ENCODE measurements at regions not wholly inside any gene's neighbourhood (a gene's known extent, or its start where the extent isn't known, plus 50 kb on each side); places are given as distances from the start of the nearest gene placed in this dataset.

DNA sequence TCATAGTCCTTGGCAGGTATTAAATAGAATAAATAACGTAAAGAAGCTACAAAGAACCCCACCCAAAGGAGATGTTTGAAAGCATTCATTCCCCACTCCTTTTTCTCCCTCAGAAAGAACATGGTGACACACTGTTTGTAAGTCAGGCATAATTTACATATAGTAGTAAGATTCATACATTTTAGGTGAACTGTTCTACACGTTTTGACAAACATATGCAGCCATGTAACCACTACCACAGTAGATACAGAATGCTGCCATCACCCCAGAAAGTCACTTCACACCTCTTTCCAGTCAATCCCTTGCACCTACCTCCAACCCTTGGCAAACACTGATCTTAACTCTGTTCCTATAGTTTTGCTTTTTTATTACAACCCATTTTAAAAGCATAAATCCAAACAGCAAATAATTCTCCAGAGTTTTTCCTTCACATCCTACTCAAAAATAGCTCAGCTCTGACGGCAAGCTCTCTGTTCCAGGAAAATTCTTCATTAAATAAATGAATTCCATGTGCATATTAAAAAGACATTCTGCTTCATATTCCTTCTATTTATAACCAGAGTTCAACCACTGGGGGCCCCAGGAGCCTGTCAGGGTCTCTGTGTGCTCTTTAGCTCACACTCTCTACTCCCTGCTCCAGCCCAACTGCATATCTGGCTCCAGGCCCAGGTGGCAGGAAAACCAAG, 258.8 kb downstream of the PLPP3 start:
- no peak overlapping the region for H3K27ac Mint-ChIP-seq
- no peak for DNase-seq
- ATAC-seq (replicated peaks): no peak
- H3K4me1 Mint-ChIP-seq: peaks cover 2 to 11% of the 10 kb centered on the region in 2 donors
- H3K9me3 Mint-ChIP-seq: no peaks in the 10 kb centered on the region
- H3K4me3 Mint-ChIP-seq: no peak overlapping the region
- no peaks in the 10 kb centered on the region for H3K27me3 Mint-ChIP-seq
- H3K36me3 Mint-ChIP-seq: no peaks in the 10 kb centered on the region

DNA sequence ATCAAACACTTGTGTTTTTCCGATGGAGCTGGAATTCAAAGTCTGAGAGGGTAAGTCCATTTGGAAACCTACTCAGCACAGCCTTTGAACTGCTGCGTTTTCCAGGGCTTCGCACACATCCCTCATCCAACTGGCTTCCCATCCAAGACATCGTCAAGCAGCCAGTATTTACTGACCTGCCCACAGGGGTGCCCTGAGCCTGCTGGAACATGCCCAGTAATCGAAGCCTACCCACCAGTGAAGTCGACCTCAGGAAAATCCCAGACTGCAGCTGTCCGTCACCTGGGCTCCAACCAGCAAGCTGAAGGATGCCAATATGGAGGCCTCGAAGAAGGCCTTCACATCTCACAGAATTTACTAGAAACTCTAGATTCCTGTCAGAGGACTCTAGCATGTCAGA, 261.6 kb downstream of the PLPP3 start:
- Mint-ChIP-seq H3K36me3 (peaks cover 0 to 4% of the 10 kb centered on the region in 2 donors), H3K27ac (no peak overlapping the region), H3K27me3 (peaks cover 2 to 7% of the 10 kb centered on the region in 2 donors), H3K4me1 (no peaks in the 10 kb centered on the region), H3K4me3 (no peak overlapping the region), H3K9me3 (peaks cover 0 to 5% of the 10 kb centered on the region in 2 donors)
- DNase-seq (no peak), ATAC-seq (replicated peaks) (no peak)

DNA sequence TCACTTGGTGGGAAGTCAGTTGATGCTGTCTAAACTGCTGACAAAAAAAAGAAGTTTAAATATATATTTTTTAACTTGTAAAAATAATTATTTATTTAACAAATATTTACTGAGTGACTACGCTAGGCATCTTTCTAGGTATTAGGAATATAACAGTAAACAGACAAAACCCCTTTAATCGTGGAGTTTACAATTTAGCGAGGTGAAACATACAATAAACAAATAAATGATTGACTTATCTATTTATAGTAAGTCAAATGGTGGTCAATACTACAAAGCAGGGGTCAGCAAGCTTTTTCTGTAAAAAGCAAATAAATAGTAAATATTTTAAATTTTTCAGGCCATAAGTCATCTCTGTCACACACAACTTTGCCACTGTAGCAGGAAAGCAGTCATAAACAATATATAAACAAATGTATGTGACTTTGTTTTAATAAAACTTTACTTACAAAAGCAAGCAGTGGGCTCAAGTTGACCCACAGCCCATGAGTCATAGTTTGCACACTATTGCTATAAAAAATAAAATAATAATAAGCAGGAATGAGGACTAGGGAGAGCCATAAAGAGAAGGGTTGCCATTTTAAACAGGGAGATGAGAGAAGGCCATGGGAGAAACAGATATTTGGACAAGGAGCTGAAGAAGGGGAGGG, 263.9 kb downstream of the PLPP3 start:
- Mint-ChIP-seq H3K27ac (no peak overlapping the region), H3K4me1 (no peaks in the 10 kb centered on the region), H3K4me3 (no peak overlapping the region), H3K9me3 (peaks cover 0 to 5% of the 10 kb centered on the region in 2 donors), H3K27me3 (peaks cover 16 to 21% of the 10 kb centered on the region in 2 donors), H3K36me3 (peaks cover 0 to 4% of the 10 kb centered on the region in 2 donors)
- ATAC-seq (replicated peaks) (no peak), DNase-seq (no peak)

DNA sequence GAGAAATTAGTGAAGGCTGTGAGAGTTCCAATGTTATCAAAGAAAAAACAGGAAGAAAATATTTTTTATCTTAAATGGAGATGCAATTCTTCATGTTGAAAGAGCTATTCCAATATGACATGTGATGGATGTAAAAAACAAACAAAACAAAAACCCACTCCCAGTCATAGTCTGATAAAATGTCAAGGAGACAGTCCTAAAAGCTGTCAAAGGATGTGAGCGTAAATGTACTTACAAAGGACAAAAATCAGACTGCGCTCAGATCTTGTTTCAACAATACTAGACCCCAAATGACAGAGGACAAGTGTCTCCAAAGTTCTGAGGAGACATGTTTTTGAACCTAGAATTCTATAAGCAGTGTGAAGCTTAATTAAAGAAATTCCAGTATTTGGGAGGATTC, 265.8 kb downstream of the PLPP3 start:
- no peaks in the 10 kb centered on the region for H3K4me1 Mint-ChIP-seq
- no peak overlapping the region for H3K27ac Mint-ChIP-seq
- ATAC-seq (replicated peaks) (no peak), DNase-seq (no peak)
- H3K27me3 Mint-ChIP-seq: peaks cover 16 to 21% of the 10 kb centered on the region in 2 donors
- H3K9me3 Mint-ChIP-seq: peaks cover 0 to 5% of the 10 kb centered on the region in 2 donors
- H3K36me3 Mint-ChIP-seq: peaks cover 0 to 4% of the 10 kb centered on the region in 2 donors
- H3K4me3 Mint-ChIP-seq: no peak overlapping the region

DNA sequence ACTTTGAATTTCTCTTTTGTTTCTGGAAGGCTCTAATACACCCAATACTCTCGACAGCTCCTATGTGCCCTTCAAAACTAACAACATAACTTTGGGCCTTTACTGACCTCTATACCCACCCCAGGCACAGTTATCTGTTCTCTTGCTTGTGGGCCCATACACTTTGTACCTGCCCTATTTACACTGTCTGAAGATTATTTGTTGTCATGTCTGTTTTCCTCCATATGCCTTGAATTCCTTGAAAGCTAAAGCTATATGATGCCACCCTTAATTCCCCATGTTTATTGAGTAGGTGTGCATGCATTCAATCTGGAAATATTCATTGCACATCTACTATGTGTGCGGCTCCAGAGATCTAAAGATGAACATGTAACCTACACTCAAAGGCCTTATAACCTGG, 267.6 kb downstream of the PLPP3 start:
- Mint-ChIP-seq H3K9me3 (peaks cover 0 to 5% of the 10 kb centered on the region in 2 donors), H3K4me1 (no peaks in the 10 kb centered on the region), H3K36me3 (peaks cover 0 to 4% of the 10 kb centered on the region in 2 donors), H3K4me3 (no peak overlapping the region), H3K27me3 (peaks cover 16 to 21% of the 10 kb centered on the region in 2 donors), H3K27ac (no peak overlapping the region)
- ATAC-seq (replicated peaks): no peak
- DNase-seq: no peak

DNA sequence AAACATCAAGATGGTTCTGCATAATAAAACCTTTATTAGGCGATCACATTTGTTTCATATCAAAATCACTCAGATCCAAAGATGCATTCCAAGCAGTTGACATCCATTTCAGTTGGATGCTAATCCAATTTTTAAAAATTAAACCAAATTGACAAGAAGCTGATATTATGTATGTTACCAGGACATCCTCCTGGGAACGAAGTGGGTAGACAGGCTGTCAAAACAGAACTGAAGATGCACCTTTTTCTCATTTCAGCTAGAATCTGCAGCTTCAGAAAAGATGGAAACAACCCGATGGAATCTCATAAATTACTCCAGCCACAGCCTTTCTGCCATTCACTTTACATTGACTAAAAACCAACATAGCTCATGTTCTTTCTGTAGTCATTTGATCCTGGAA, 268.4 kb downstream of the PLPP3 start:
- peaks cover 0 to 5% of the 10 kb centered on the region in 2 donors for H3K9me3 Mint-ChIP-seq

DNA sequence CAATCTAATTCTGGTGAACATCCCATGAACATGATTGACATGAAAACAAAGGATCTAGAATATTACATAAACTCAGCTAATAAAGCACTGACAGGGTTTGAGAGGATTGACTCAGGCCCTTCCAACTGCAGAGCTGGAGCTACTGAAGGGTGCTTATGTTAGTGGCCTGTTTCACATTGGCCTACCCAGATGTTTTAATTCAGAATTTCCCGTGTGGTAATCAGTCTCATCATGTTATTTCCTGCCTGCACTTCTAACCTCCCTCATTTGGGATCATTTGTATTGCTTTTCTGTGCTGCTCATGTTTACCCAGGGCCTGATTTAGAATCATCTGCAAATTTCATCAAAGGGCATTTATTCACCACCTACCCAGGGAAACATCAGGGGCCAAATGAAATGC, 270.3 kb downstream of the PLPP3 start:
- Mint-ChIP-seq H3K27me3 (peaks cover 19 to 21% of the 10 kb centered on the region in 2 donors), H3K4me3 (no peak overlapping the region), H3K4me1 (no peaks in the 10 kb centered on the region), H3K27ac (no peak overlapping the region), H3K36me3 (peaks cover 0 to 4% of the 10 kb centered on the region in 2 donors), H3K9me3 (peaks cover 0 to 5% of the 10 kb centered on the region in 2 donors)
- no peak for DNase-seq
- no peak for ATAC-seq (replicated peaks)

More for the DNA sequence above, 268.4 kb downstream of the PLPP3 start:
- Mint-ChIP-seq H3K27me3 (peaks cover 16 to 21% of the 10 kb centered on the region in 2 donors), H3K27ac (no peak overlapping the region), H3K4me1 (no peaks in the 10 kb centered on the region), H3K36me3 (peaks cover 0 to 4% of the 10 kb centered on the region in 2 donors), H3K4me3 (no peak overlapping the region)
- DNase-seq (no peak), ATAC-seq (replicated peaks) (no peak)

DNA sequence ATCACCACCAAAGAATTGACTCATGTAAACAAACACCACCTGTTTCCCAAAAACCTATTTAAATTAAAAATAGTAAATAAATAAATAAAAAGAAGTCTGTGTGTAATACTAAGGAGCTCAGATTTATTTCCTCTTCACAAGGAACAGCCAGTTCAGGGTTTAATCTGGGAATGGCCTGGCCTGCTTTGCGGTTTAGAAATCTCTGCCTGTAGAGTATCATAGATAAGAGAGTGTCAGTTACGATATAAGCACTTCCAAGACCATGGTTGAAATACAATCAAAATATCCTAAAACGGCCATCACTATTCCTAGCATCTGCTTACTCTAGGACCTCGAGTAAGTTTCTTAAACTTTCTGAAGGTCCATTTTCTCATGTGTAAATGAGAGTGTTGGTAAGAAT, 274.4 kb downstream of the PLPP3 start:
- no peak for DNase-seq
- Mint-ChIP-seq H3K9me3 (no peaks in the 10 kb centered on the region), H3K4me3 (no peak overlapping the region), H3K36me3 (no peaks in the 10 kb centered on the region), H3K27ac (no peak overlapping the region), H3K4me1 (no peaks in the 10 kb centered on the region), H3K27me3 (peaks cover 0 to 3% of the 10 kb centered on the region in 2 donors)
- ATAC-seq (replicated peaks): no peak

DNA sequence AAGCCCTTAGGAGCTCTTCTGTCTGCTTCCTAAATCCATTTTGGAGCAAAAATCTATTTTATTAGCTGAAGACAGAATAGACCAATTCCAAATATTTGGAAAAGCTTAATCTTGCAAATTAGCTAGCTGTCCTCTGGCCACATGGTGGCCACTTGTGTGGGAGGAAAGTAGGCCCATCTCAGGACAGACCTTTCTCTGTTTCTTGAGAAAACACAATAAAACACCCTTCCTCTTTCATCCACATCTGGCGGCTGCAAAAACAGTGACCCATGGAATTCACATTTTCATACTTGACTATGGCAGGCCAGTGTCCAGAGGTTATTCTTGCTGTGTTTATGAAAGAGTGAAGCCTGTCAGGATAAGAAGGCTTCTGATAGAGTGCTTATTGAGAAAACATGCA, 275.6 kb downstream of the PLPP3 start:
- ATAC-seq (replicated peaks): no peak
- H3K36me3 Mint-ChIP-seq: no peaks in the 10 kb centered on the region
- H3K27me3 Mint-ChIP-seq: peaks cover 0 to 3% of the 10 kb centered on the region in 2 donors
- no peak overlapping the region for H3K27ac Mint-ChIP-seq
- H3K4me1 Mint-ChIP-seq: no peaks in the 10 kb centered on the region
- H3K9me3 Mint-ChIP-seq: no peaks in the 10 kb centered on the region
- H3K4me3 Mint-ChIP-seq: no peak overlapping the region
- DNase-seq: no peak

DNA sequence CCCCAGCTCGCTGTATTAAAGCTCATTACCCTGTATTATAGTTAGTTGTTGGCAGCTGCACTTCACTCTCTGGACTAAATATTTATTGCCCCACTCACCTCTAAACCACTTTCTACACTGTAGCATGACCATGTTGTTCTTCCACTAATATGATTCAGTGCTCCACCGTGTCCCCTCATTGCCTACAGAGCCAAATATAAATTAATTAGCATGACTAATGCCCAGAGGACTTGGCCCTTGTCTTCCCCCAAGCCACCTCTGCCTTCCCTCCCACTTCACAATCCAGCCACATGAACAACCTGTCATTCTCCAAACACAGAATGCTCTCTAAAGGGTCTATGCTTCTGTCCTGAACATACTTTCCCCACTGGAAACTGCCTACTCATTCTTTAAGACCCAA, 276.5 kb downstream of the PLPP3 start:
- no peak overlapping the region for H3K27ac Mint-ChIP-seq
- H3K27me3 Mint-ChIP-seq: peaks cover 0 to 3% of the 10 kb centered on the region in 2 donors
- H3K4me1 Mint-ChIP-seq: no peaks in the 10 kb centered on the region
- H3K36me3 Mint-ChIP-seq: no peaks in the 10 kb centered on the region
- no peak overlapping the region for H3K4me3 Mint-ChIP-seq
- no peak for ATAC-seq (replicated peaks)
- no peaks in the 10 kb centered on the region for H3K9me3 Mint-ChIP-seq
- no peak for DNase-seq

DNA sequence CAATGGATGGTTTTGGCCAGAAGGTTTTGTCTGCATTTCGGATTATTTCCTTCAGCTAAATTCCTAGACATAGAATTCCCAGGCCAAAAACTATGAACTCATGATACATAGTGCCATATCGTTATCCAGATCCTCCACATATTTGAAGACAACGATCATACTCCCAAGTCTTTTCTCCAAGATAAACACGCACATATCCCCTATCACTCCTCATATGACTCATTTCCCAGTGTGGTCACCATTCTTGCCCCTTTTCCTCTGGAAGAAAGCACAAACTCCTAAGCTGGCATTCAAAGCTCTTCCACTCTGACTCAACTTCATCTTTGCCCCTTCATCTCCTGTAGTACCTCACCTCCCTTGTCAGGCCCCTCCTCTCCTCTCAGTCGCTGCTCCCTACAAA, 277.6 kb downstream of the PLPP3 start:
- peaks cover 0 to 3% of the 10 kb centered on the region in 2 donors for H3K27me3 Mint-ChIP-seq
- no peak for ATAC-seq (replicated peaks)
- no peak overlapping the region for H3K4me3 Mint-ChIP-seq
- H3K27ac Mint-ChIP-seq: no peak overlapping the region
- no peaks in the 10 kb centered on the region for H3K9me3 Mint-ChIP-seq
- no peaks in the 10 kb centered on the region for H3K36me3 Mint-ChIP-seq
- no peak for DNase-seq
- peaks cover 2% of the 10 kb centered on the region in 2 donors for H3K4me1 Mint-ChIP-seq

DNA sequence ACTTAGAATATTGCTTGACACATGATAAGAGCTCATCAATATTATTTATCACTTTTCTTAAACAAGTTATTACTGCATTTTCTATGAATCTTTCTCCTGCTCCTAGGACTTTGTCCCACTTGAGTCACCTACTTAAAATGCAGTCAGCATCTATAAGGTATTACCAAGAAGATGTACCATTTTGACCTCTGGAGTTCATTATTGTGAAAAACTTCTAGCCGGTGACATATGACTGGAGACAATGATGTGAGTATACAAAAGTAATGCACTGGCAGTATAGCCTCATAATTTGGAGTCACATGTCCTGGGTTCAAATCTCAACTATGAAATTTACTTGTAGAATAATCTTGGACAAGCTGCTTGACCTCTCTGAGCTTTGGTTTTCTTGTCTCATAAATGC, 278.5 kb downstream of the PLPP3 start:
- H3K36me3 Mint-ChIP-seq: no peaks in the 10 kb centered on the region
- ATAC-seq (replicated peaks): no peak
- peaks cover 7 to 8% of the 10 kb centered on the region in 2 donors for H3K4me1 Mint-ChIP-seq
- peaks cover 0 to 3% of the 10 kb centered on the region in 2 donors for H3K27me3 Mint-ChIP-seq
- no peak for DNase-seq
- no peak overlapping the region for H3K27ac Mint-ChIP-seq
- no peak overlapping the region for H3K4me3 Mint-ChIP-seq
- no peaks in the 10 kb centered on the region for H3K9me3 Mint-ChIP-seq

DNA sequence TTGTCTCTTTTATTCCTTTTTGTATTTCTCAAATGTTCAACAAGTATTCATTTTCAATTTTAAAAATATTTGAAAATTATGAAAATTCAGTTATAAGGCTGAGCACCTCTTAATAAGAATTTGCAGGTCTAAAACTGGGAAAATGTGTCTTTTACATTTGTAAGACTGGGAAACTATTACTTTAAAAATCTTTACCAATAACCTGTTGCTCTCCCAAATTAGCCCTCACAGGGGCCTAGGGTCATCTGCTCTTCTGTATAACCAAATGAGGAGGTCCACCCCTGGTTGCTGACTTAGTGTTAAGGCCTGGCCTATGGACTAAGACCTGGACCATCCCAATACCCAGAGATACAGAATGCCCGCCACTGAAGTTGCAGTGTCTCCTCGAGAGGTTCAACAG, 280.5 kb downstream of the PLPP3 start:
- peaks cover 8 to 9% of the 10 kb centered on the region in 2 donors for H3K4me1 Mint-ChIP-seq
- no peak overlapping the region for H3K27ac Mint-ChIP-seq
- ATAC-seq (replicated peaks) (no peak), DNase-seq (no peak)
- H3K36me3 Mint-ChIP-seq: no peaks in the 10 kb centered on the region
- peaks cover 0 to 2% of the 10 kb centered on the region in 2 donors for H3K9me3 Mint-ChIP-seq
- H3K27me3 Mint-ChIP-seq: no peaks in the 10 kb centered on the region
- no peak overlapping the region for H3K4me3 Mint-ChIP-seq

DNA sequence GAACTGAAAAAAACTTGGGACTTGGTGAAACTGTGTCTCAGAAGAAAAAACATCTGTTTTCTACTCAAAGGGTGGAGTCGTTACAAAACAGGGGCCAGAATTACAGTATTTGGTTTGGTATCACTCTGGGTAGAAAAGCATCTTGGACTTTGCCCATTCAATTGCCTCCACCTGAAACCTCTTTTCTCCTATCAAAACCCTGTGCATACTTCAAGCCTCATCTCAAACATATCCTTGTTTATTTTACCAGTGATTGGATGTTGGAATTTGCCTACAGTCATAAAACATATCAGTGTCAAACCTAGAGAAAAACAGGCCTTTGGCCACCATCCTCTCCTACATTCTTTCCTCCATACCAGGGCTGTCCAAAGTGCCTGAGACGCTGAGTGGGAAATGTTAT, 281.5 kb downstream of the PLPP3 start:
- ATAC-seq (replicated peaks) (no peak), DNase-seq (no peak)
- H3K27ac Mint-ChIP-seq: no peak overlapping the region
- no peaks in the 10 kb centered on the region for H3K27me3 Mint-ChIP-seq
- no peaks in the 10 kb centered on the region for H3K36me3 Mint-ChIP-seq
- peaks cover 8 to 9% of the 10 kb centered on the region in 2 donors for H3K4me1 Mint-ChIP-seq
- H3K4me3 Mint-ChIP-seq: no peak overlapping the region
- peaks cover 0 to 2% of the 10 kb centered on the region in 2 donors for H3K9me3 Mint-ChIP-seq

DNA sequence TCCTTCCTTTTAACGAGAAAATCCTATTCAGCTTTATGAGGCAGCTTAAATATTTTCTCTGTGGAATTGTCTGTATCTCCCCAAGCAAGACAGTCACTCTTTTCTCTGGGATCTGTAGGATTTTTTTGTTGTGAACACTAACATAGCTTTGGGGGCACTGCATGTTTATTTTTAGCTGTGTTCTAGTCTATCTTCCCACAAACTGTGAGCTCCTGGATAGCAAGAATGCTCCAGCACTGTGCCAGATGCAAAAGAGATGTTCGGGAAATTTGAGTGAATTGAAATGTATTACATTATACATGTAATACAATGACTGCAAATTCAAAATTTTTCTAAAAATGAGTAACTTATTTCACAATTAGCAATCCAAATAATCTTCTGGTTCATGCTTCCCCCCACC, 282.2 kb downstream of the PLPP3 start:
- ATAC-seq (replicated peaks) (no peak), DNase-seq (no peak)
- peaks cover 0 to 2% of the 10 kb centered on the region in 2 donors for H3K9me3 Mint-ChIP-seq
- H3K27ac Mint-ChIP-seq: no peak overlapping the region
- H3K4me3 Mint-ChIP-seq: no peak overlapping the region
- no peaks in the 10 kb centered on the region for H3K27me3 Mint-ChIP-seq
- no peaks in the 10 kb centered on the region for H3K36me3 Mint-ChIP-seq
- peaks cover 8 to 9% of the 10 kb centered on the region in 2 donors for H3K4me1 Mint-ChIP-seq
